Esophagus muscularis mucosa (tissue), 4 donors: ENCODE measurements at regions not wholly inside any gene's neighbourhood (a gene's known extent, or its start where the extent isn't known, plus 50 kb on each side); places are given as distances from the start of the nearest gene placed in this dataset.
"Not testable (repeated sequence)": the region's sequence is repeated elsewhere in the genome, so short reads cannot be mapped to it uniquely, and the experiment has no call there.

Source experiments
- DNase-seq: peaks from one replicate; pipeline ENCODE4 v3.0.0-alpha.2; 2017; ENCODE audit errors: extremely low spot score
- H3K27ac ChIP-seq, 4 donors: fragments of 200-600 bp; sonication (generic); replicated peaks in 1 of 4; 1 replicate in 3 of 4; 2 replicates in 1 of 4; pipeline ENCODE4 v1.5.1; 2016 to 2019; ENCODE audit warnings: mild to moderate bottlenecking in 1 of 4
- H3K27me3 ChIP-seq, 4 donors: fragments of 200-600 bp; sonication (generic); one replicate each; pipeline versions ENCODE4 v1.5.1 to v1.6.0; 2016 to 2019
- H3K36me3 ChIP-seq, 4 donors: fragments of 200-600 bp; sonication (generic); one replicate each; pipeline ENCODE4 v1.5.1; 2016 to 2019
- H3K4me1 ChIP-seq, 4 donors: fragments of 200-600 bp; sonication (generic); one replicate each; pipeline ENCODE4 v1.5.1; 2016 to 2019
- H3K4me3 ChIP-seq, 4 donors: fragments of 200-600 bp; sonication (generic); 1 replicate in 2 of 4; 2 replicates in 2 of 4; pipeline ENCODE4 v1.5.1; 2016 to 2019; ENCODE audit warnings: mild to moderate bottlenecking in 4 of 4, moderate library complexity in 1 of 4
- H3K9me3 ChIP-seq, 4 donors: fragments of 200-600 bp; sonication (generic); 1 replicate in 3 of 4; 2 replicates in 1 of 4; pipeline ENCODE4 v1.5.1; 2016 to 2019
- CTCF ChIP-seq, 3 experiments: fragments of 200-600 bp in 2 of 3; fragments of 450-650 bp in 1 of 3; sonication (generic) in 2 of 3; IDR thresholded peaks; one replicate each; pipeline ENCODE4 v1.5.1; 2017 to 2019; ENCODE audit warnings: antibody characterized with exemption in 3 of 3, mild to moderate bottlenecking in 2 of 3, moderate library complexity in 1 of 3
- EP300 ChIP-seq: sonication (generic); formaldehyde crosslinking; IDR thresholded peaks from one replicate; pipeline ENCODE4 v1.6.1; 2017; ENCODE audit warnings: antibody characterized with exemption
- POLR2A ChIP-seq: fragments of 450-650 bp; IDR thresholded peaks from one replicate; pipeline ENCODE4 v1.6.1; 2017; ENCODE audit warnings: antibody characterized with exemption, moderate library complexity, mild to moderate bottlenecking, low read depth
- POLR2AphosphoS5 ChIP-seq, 2 donors: sonication (generic); formaldehyde crosslinking; IDR thresholded peaks; one replicate each; pipeline ENCODE4 v1.6.1; 2017; ENCODE audit warnings: antibody characterized with exemption in 2 of 2
- WGBS: methylation state at CpG from one replicate; pipeline ENCODE4 v1.1.5; 2018; 5-methylcytosine and 5-hydroxymethylcytosine counted together
- intact Hi-C: fragments of 100-400 bp; cut with DNase I; formaldehyde crosslinking; loops from one replicate; pipeline ENCODE4 v1.15.1; 2023

- Histone ChIP-seq H3K27ac (no peak overlapping the region), H3K4me3 (no peak overlapping the region), H3K36me3 (no peaks in the 10 kb centered on the region), H3K27me3 (no peaks in the 10 kb centered on the region), H3K9me3 (no peaks in the 10 kb centered on the region), H3K4me1 (no peaks in the 10 kb centered on the region)
- WGBS = 77% methylated on average over 4 of the region's 4 CpGs
- no peak for DNase-seq
- no peak for TF ChIP-seq EP300
- TF ChIP-seq POLR2A = no peak
- no peak for TF ChIP-seq POLR2AphosphoS5 (IDR thresholded peaks at IDR 0.05)
- TF ChIP-seq CTCF (IDR thresholded peaks at IDR 0.05) = no peak
- intact Hi-C loops = no loop called here
Observed at GRCh38 chr5:21574438-21574837, 1278.7 kb downstream of the CDH12 start.

- Histone ChIP-seq H3K27ac (no peak overlapping the region), H3K4me3 (no peak overlapping the region), H3K36me3 (no peaks in the 10 kb centered on the region), H3K27me3 (no peaks in the 10 kb centered on the region), H3K9me3 (no peaks in the 10 kb centered on the region), H3K4me1 (no peaks in the 10 kb centered on the region)
- intact Hi-C loops = no loop called here
- 79% methylated on average over 1 of the region's 1 CpG for WGBS
- DNase-seq = no peak
- TF ChIP-seq POLR2AphosphoS5 (IDR thresholded peaks at IDR 0.05) = no peak
- no peak for TF ChIP-seq POLR2A
- no peak for TF ChIP-seq EP300
- TF ChIP-seq CTCF (IDR thresholded peaks at IDR 0.05) = no peak
Observed at GRCh38 chr5:21573416-21574314, 1279.5 kb downstream of the CDH12 start.

- H3K9me3 ChIP-seq, H3K27me3 ChIP-seq, DNase-seq, H3K36me3 ChIP-seq, H3K4me1 ChIP-seq, H3K4me3 ChIP-seq, H3K27ac ChIP-seq, intact Hi-C loops: not testable (repeated sequence)
- WGBS = 78% methylated on average over 1 of the region's 1 CpG
Observed at GRCh38 chr5:21571196-21571595, 1281.9 kb downstream of the CDH12 start.

GRCh38 chr5:21559109-21559508 is 1294.0 kb downstream of the CDH12 start:
- H3K27me3 ChIP-seq, intact Hi-C loops, H3K9me3 ChIP-seq, H3K27ac ChIP-seq, H3K4me3 ChIP-seq, H3K4me1 ChIP-seq, H3K36me3 ChIP-seq, DNase-seq: not testable (repeated sequence)
- 90% methylated on average over 2 of the region's 2 CpGs for WGBS

- WGBS = 98% methylated on average over 2 of the region's 3 CpGs
- H3K27ac ChIP-seq, H3K36me3 ChIP-seq, H3K4me1 ChIP-seq, H3K4me3 ChIP-seq, H3K9me3 ChIP-seq, intact Hi-C loops, H3K27me3 ChIP-seq, DNase-seq: not testable (repeated sequence)
Observed at GRCh38 chr5:21552263-21552662, 1300.9 kb downstream of the CDH12 start.

- DNase-seq, intact Hi-C loops, H3K4me1 ChIP-seq, H3K27ac ChIP-seq, H3K36me3 ChIP-seq, H3K9me3 ChIP-seq, H3K27me3 ChIP-seq, H3K4me3 ChIP-seq: not testable (repeated sequence)
- 90% methylated on average over 3 of the region's 3 CpGs for WGBS
Observed at GRCh38 chr5:21550916-21551315, 1302.2 kb downstream of the CDH12 start.

- H3K27ac ChIP-seq, intact Hi-C loops, H3K9me3 ChIP-seq, H3K4me1 ChIP-seq, DNase-seq, H3K36me3 ChIP-seq, H3K4me3 ChIP-seq, H3K27me3 ChIP-seq: not testable (repeated sequence)
- WGBS = 97% methylated on average over 2 of the region's 2 CpGs
Observed at GRCh38 chr5:21547656-21548055, 1305.5 kb downstream of the CDH12 start.

GRCh38 chr5:21535114-21535513 is 1318.0 kb downstream of the CDH12 start:
- intact Hi-C loops, H3K27me3 ChIP-seq, H3K9me3 ChIP-seq, H3K4me1 ChIP-seq, H3K36me3 ChIP-seq, DNase-seq, H3K27ac ChIP-seq, H3K4me3 ChIP-seq: not testable (repeated sequence)

- DNase-seq, H3K4me1 ChIP-seq, H3K4me3 ChIP-seq, H3K36me3 ChIP-seq, intact Hi-C loops, H3K27me3 ChIP-seq, H3K9me3 ChIP-seq, H3K27ac ChIP-seq: not testable (repeated sequence)
- 100% methylated on average over 2 of the region's 2 CpGs for WGBS
Observed at GRCh38 chr5:21521157-21521556, 1332.0 kb downstream of the CDH12 start.

- DNase-seq, H3K27ac ChIP-seq, H3K9me3 ChIP-seq, H3K4me1 ChIP-seq, H3K27me3 ChIP-seq, H3K4me3 ChIP-seq, intact Hi-C loops: not testable (repeated sequence)
- 100% methylated on average over 3 of the region's 11 CpGs for WGBS
- peaks cover 24 to 45% (median 25%) of the 10 kb centered on the region in 4 donors for H3K36me3 ChIP-seq
Observed at GRCh38 chr5:21496926-21497325, 1356.2 kb downstream of the CDH12 start.
